Upper lobe of left lung (tissue), 4 donors: ENCODE measurements at regions not wholly inside any gene's neighbourhood (a gene's known extent, or its start where the extent isn't known, plus 50 kb on each side); places are given as distances from the start of the nearest gene placed in this dataset.

ENCODE experiments used
- POLR2A ChIP-seq, 4 donors: fragments of 450-650 bp; IDR thresholded peaks; one replicate each; pipeline ENCODE4 v1.5.1; 2016 to 2017; ENCODE audit warnings: antibody characterized with exemption in 4 of 4, mild to moderate bottlenecking in 2 of 4
- TF ChIP-seq, protein P1 (sequence below), 6 experiments: fragments of 450-650 bp in 4 of 6; fragments of 200-600 bp in 2 of 6; sonication (generic) in 2 of 6; IDR thresholded peaks; one replicate each; pipeline ENCODE4 v1.5.1; 2016 to 2019; ENCODE audit warnings: antibody characterized with exemption in 6 of 6

DNA sequence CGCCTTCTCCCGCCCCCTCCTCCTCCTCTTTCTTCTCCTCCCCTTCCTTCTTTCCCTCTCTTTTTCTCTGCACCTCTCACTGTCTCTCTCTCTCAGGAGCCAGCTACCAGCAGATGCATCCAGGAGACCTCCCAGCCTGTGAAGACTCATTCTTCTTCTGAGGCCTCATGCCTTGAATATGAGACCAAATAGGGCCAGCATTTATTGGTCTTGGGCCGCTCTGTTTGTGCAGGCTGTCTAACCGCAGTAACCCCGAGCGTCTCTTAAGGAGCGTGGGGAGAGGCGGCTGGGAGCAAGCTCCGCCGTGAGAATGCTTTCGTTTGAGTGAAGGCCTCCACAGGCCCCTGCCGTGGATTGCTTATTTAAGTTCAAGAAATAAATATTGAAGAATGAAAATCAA is 167.0 kb downstream of the NUFIP1 start:
- TF ChIP-seq, protein P1, sequence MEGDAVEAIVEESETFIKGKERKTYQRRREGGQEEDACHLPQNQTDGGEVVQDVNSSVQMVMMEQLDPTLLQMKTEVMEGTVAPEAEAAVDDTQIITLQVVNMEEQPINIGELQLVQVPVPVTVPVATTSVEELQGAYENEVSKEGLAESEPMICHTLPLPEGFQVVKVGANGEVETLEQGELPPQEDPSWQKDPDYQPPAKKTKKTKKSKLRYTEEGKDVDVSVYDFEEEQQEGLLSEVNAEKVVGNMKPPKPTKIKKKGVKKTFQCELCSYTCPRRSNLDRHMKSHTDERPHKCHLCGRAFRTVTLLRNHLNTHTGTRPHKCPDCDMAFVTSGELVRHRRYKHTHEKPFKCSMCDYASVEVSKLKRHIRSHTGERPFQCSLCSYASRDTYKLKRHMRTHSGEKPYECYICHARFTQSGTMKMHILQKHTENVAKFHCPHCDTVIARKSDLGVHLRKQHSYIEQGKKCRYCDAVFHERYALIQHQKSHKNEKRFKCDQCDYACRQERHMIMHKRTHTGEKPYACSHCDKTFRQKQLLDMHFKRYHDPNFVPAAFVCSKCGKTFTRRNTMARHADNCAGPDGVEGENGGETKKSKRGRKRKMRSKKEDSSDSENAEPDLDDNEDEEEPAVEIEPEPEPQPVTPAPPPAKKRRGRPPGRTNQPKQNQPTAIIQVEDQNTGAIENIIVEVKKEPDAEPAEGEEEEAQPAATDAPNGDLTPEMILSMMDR (IDR thresholded peaks at IDR 0.05): no peak
- TF ChIP-seq POLR2A (IDR thresholded peaks at IDR 0.05): no peak
